GM18867 (cell line): ENCODE measurements at regions not wholly inside any gene's neighbourhood (a gene's known extent, or its start where the extent isn't known, plus 50 kb on each side); places are given as distances from the start of the nearest gene placed in this dataset.

ENCODE experiments used
- ATAC-seq: cut with Tn5 transposase; IDR thresholded peaks from one replicate; pipeline ENCODE4 v1.9.1; 2021; ENCODE audit warnings: mild to moderate bottlenecking, moderate library complexity; ENCODE audit not compliant: unreplicated experiment

DNA sequence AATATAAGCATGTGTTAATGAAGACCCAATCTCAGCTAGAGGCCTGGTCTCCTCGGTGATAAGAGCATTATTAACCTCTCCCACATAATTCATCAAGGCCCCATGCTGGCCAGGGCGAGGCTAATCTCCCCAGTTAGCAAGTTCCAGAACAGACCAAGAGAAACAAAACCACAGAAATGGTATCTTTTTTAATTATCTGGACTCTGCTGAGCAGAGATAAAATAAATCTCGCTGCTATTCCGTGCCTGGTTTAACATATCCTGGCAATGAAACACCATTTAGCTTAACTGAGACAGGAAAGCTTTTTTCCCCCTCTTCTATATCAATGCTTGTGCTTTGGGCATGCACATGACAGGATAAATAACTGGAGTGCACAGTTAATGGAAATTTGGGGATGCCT is 72.5 kb upstream of the ARHGEF3 start:
- no peak for ATAC-seq

DNA sequence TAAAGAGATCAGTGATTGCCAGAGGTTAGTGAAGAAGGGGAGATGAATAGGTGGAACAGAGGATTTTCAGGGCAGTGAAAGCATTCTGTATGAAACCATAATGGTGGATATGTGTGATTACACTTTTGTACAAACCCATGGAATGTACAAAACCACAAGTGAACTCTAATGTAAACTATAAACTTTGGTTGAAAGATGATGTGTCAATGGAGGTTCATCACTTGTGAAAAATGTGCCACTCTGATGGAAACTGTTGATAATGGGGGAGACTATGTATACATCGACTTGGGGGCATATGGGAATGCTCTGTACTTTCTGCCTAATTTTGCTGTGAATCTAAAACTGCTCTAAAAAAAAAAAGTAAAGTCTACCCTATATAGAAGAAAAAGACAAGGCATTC is 68.7 kb upstream of the ARHGEF3 start:
- no peak for ATAC-seq

DNA sequence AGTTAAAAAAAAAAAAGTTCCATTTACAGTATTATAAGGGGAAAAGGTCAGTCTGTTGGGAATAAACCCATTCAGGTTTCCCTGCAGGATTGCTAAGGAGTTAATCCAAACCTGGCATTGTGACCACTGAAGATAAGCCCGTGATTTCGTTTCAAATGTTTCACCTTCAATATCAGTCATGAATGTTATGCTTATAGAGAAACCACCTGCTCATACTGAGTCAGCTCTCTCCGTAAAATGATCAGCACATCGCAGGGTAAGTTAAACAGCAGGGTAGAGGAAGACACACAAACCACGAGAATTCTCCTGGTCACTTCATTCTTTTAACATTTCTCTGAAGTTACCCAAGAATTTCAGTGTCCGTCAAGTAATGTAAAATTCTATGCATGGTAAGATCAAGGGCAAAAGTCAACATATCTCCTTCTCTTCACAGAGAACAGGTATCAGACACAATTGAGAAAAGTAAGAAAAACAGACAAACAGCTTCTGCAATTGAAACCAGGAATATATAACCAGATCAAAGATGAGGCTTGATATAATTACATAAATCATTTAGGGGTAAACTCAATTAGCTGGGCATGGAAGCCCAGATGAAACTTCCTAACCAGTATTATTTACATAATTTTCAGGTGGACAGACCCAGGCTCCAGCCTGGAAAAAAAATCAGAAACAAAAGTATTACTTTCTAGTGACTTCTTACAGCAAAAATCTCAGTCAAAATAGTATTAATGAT is 67.6 kb upstream of the ARHGEF3 start:
- ATAC-seq: no peak

DNA sequence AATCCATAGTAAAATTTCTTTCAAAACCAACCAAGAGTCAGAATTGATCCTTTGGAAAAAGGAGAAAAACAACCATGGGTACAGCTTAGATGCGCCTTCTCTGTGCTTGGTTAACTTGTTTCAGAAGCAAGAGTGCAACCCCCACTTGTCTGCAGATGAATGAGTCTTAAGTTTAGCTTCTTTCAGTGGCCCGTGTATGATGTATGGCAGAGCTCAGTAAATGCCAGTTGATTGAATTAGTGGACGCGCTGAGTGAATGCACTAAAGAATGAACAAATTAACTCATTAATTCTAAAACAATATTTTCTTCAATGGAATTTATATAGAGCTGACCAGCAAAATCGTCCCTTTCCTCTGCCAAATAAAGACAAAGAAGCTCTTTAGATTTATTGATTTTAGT is 67.0 kb upstream of the ARHGEF3 start:
- no peak for ATAC-seq

DNA sequence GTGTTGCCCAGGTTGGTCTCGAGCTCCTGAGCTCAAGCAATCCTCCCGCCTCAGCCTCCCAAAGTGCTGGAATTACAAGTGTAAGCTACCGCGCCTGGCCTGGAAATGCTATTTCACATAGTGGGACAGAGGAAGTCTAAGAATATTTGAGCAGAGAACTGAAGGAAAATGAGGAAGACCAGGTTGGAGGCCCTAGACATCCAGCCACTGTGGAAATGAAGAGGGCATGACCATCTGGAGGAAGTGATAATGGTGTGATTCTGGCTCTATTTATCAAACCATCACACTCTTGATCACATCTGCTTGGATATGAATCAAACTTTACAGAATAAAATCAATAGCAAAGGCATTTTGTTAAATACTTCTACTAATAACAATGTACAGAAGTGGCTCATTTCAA is 65.9 kb upstream of the ARHGEF3 start:
- no peak for ATAC-seq

DNA sequence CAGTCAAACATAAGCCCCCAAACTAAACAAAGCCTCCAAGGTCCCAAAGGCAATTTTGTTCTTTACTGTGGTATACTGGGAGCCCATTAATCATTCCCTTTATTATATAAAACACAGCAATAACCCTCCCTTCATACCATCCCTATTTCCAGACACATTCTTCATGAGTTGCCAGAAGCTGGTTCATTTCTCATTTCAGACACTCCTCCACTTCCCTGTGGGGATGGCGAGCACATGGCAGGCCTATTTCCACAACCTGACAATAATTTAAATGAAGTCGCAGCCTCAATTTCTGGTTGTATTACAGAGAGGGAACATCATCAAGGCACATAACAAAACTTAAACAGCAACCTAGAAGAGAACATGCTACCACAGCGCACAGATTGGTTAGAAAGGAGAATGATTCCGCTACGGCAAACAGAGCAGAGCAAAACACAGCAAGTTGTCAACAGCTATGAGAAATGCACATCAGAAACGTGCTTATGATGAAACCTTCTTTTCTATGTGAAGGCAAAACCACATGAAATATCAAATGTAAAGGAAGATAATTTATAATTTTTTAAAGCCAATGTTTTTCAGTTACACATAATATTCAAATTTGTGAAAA is 63.3 kb upstream of the ARHGEF3 start:
- no peak for ATAC-seq

DNA sequence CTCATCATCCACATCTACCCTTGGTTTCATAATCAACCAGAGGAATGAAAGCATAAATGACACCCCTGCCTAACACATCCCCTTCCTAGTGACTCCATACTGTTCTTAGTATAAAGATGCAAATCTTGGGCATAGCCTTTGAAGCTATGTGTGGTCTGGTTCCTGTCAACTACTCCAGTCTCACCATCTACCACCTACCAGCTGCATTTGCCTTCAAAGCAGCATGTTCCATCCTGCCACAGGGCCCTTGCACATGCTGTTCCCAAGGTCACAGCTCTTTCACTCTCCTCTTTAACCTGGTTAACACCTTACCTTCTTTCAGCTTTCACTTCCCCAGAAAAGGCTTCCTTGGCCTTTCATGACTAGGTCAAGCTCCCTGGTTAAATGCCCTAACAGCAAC is 62.3 kb upstream of the ARHGEF3 start:
- ATAC-seq: peak; percentile 57

DNA sequence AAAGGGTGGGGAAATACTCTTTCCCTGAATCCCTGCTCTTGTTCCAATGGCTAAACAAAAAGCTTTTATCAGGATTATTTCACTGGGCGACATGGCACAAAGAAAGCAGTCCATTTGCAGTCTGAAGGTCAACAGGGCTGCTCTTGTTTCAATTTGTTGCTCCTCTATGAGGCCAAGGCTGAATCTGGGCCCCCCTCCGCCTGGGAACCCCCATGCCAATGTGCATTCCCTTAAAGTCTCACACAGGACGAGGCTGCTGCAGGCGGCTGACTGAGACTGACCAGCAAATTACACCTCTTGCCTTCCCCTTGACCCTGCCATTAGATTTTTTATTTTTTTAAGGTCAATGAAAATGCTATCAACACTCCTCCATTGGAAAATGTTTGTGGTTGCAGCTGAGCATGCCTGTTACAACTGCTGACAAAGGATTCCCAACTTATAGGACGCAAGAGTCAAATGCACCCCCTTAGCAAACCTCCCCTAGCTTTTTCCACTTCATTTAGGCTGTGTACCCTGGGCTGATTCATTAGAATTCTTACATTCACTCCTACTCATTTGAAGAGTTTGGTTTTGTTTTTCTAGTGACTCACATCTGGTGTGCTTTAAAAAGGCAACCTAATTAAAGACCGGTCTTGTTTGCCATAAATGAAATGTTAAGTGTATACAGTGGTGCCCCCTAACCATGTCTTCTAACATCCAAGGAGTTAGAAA is 60.8 kb upstream of the ARHGEF3 start:
- ATAC-seq: peak; percentile 53

DNA sequence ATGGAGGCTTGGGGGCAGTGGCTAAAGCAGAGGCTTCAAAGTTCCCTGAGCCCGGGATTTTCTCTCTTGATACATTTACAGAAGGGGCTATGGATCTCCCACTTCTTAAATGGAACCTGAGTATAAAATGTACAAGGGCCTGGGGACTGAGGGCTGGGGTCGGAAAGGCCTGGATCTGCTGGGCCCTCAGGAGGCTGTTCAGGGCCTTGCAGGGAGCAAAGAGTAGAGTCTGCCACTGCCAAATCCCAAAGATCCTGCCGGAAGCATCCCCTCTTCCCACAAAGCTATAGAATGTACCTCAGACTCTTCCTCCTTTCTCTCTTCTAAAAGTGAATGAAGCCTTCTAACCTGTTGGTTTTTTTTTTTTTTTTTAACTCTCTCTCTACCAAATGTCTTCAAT is 59.8 kb upstream of the ARHGEF3 start:
- ATAC-seq: no peak

DNA sequence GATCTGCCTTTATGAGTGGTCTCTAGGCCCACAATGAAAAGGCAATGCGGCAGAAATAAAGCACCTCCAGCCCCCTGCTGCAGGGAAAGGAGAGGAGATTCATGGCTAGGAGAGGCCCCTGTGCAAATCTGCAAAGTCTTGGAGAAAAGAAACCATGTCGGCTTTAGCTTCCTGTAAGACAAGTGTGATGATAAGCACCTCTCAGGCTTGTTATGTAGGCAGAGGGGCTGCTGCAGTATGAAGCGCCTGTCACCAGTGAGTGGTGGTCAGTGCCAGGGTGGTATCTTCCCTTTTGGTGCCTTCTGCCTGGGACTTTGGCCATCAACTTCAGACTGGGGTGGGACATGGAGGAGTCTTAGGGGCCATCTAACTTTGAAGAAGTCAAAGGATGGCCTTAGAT is 59.2 kb upstream of the ARHGEF3 start:
- no peak for ATAC-seq

DNA sequence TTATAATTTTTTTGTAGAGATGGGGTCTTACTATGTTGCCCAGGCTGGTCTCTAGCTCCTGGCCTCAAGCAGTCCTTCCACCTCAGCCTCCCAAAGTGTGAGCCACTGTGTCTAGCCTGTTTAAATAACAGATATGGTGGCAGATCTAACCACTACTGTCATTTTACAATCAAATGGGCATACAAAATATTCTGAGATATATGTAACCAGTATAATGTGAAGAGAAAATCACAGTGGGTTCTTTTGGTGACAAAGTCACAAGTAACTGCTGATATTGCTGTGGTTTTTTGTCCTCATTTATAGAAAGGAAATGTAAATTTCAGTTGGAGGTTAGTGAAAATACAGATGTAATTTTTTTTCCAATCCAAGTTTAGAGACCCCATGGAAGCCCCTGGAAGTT is 58.6 kb upstream of the ARHGEF3 start:
- ATAC-seq: no peak

DNA sequence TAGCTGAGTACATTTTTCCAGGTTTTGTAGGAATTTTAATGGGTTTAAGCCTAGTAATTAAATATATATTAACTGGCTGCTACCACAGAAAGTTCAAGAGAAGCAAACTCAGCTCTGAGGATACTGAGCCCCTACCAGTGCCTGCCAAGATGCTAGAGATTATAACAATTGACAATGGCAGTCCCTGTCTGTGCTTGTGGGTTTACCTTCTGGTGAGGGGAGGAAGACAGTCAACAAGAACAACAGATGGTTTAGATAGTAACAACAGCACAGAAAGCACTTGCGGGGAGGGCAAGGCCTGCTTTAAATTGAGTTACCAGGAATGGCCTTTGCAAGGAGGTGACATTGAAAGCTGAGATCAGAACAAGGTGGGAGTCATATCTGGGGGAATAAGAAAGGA is 56.6 kb upstream of the ARHGEF3 start:
- no peak for ATAC-seq

DNA sequence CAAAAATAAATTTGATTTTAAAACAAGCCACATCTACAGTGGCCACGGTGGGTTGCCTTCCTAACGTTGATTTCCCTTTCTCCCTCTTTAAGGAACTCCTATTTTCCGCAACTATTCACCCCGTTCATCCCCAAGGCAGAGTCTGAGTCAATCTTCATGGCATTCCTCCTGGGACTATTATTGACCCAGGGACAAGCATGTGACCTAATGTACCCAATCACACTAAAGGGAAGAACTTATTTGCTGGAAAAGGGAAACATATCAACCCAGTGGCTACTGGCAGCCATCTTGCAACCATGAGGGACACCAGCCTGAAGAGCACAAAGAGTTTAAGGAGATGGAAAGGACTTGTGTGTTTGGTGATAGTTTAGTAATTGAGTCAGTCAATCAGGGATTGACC is 55.4 kb upstream of the ARHGEF3 start:
- ATAC-seq: no peak

DNA sequence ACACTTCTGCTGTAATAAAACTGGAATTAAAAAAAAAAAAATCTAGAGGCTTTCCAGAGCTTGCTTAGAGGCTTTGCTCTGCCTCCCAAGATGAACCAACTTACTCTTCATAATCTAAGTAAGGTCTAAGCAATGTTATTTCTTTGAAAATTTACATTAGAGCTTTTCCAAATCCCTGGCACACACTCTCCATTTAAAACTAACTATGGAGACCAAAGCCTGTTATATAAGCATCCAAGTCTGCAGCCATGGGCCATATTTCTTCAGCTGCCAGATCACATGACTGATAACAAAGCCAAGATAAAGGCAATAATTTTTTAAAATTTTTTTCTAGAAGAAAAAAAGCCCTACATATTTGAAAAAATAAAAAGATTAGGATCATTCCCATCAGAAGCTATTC is 55.0 kb upstream of the ARHGEF3 start:
- no peak for ATAC-seq

DNA sequence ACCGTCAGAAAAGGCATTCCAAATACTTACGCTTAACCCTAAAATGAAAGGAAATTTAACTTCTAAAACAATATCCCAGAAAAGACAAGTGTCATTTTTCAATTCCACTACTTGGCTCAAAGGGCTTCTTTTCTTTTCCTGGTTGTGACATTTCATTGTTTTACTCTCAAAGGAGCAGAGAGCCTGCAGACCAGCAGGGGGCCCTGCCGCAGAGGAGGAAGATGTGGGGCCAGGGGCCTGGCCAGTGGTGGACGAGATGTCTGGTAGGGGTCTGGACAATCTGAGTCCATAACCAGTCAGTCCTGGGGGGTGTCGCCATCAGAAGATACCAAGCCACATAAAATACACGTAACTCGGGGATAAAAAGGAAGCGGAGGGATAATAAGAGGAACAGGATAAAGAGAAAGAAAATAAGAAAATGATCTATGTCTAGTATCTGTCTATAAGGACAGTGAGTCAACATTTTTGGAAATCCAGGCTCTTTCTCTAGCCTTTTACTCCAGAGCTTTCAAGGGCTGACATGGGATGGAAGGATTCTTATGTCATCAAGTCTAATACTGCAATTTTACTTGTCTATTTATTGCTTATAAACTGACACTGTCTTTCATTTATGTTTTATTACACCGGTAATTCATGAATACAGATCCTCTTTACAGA is 54.2 kb upstream of the ARHGEF3 start:
- ATAC-seq: no peak

DNA sequence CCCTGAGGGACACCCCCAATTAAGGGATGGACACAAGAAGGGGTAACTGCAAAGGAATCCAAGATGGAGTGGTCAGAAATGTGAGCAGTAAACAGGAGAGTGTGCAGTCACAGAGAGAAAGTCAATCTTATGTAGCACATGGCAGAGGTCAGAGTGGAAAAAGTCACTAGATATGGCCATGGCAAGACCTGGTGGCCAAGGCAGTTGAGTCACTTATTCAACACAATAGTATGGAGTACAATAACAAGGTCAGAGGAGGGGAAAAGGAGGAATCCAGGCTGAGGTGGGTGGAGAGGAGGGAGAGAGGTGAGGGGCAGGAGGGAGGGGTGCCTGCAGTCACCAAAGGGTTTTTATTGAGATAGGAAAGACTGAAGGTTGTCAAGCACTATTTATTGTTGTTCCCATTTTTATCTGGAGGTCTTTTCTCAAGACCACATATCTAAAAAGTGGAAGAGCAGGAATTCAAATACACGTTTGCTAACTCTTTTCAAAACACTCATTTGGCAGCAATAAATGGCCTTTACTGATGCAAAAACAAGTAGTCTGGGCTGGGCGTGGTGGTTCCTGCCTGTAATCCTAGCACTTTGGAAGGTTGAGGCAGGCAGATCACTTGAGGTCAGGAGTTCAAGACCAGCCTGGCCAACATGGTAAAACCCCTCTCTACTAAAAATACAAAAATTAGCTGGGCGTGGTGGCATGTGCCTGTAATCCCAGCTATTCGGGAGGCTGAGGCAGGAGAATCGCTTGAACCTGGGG is 53.3 kb upstream of the ARHGEF3 start:
- ATAC-seq: no peak

DNA sequence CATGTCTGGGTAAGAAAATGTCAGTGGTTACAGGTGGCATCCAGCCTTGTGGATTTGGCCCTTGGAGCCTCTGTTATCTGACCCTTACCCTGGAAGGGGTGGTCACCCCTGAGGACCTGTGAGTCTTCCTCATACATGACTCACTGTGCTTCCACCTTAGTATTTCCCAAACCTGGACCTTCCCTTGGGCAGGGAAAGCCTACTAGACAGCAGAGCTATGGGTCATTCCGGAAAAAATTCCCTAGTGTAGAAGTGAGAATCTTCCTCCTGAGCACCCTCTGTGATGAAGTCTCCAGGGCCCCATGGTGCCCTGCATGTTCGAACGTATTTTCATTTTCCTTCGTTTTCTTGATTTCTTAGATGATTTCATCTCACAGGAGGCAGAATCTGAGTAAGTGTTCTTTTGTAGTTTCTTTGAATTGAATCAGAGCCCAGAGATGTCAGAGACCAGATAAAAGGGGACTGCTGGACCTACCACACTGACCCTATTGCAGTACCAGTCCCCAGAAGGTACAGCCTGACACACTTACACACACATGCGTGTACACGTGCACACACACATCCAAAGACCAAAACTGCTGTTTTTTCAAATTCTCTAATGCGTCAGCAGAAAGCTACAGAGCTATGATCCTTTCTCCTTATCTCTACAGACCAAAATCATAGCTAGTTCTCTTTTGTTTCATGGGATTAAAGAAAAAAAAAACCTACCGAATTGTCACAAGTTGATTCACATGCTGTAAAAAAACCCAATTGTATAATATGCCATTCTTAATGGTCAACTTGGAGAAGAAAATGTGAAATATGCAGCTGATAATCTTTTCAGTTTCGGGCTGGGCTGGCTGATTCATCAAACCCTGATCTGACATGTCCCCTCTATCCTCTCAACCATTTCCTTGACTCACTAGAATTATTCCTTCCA is 50.5 kb upstream of the ARHGEF3 start:
- ATAC-seq: no peak
